HEK293T (cell line): ENCODE measurements at regions not wholly inside any gene's neighbourhood (a gene's known extent, or its start where the extent isn't known, plus 50 kb on each side); places are given as distances from the start of the nearest gene placed in this dataset.

ENCODE experiments used
- CTCF ChIA-PET: fragments of 350-600 bp; formaldehyde crosslinking; extraction: SDS; loops from one replicate; lab custom pipeline; 2021; ENCODE audit warnings: antibody characterized with exemption, inconsistent platforms; lab: Yijun Ruan, JAX
- POLR2A ChIA-PET: fragments of 350-600 bp; formaldehyde crosslinking; extraction: SDS; loops from one replicate; lab custom pipeline; 2020; ENCODE audit warnings: antibody characterized with exemption, inconsistent platforms; lab: Yijun Ruan, JAX
- DNase-seq: peaks from one replicate; pipeline ENCODE4 v3.0.0; 2012; ENCODE audit warnings: mixed read lengths; ENCODE audit errors: extremely low spot score
- ARNT ChIP-seq: fragments of 450-650 bp; IDR thresholded peaks from 2 replicates; pipeline ENCODE4 v1.6.1; 2017; ENCODE audit warnings: mild to moderate bottlenecking
- BHLHE40 ChIP-seq: fragments of 450-650 bp; IDR thresholded peaks from 2 replicates; pipeline ENCODE4 v1.6.1; 2016; ENCODE audit warnings: mild to moderate bottlenecking, moderate library complexity, borderline replicate concordance
- CTBP1 ChIP-seq: fragments of 450-650 bp; IDR thresholded peaks from 2 replicates; pipeline ENCODE4 v1.6.1; 2016; ENCODE audit warnings: borderline replicate concordance
- ELF4 ChIP-seq: fragments of 450-650 bp; IDR thresholded peaks from 2 replicates; pipeline ENCODE4 v1.6.1; 2017; ENCODE audit warnings: antibody characterized with exemption
- FOXA1 ChIP-seq: fragments of 450-650 bp; IDR thresholded peaks from 2 replicates; pipeline ENCODE4 v1.6.1; 2016; ENCODE audit warnings: mild to moderate bottlenecking
- FOXK2 ChIP-seq: fragments of 450-650 bp; IDR thresholded peaks from 2 replicates; pipeline ENCODE4 v1.6.1; 2016; ENCODE audit warnings: mild to moderate bottlenecking
- FOXM1 ChIP-seq: fragments of 450-650 bp; IDR thresholded peaks from 2 replicates; pipeline ENCODE4 v1.6.1; 2017; ENCODE audit warnings: mild to moderate bottlenecking, borderline replicate concordance
- HDGF ChIP-seq: fragments of 450-650 bp; IDR thresholded peaks from 2 replicates; pipeline ENCODE4 v1.6.1; 2017; ENCODE audit warnings: antibody characterized with exemption, borderline replicate concordance
- L3MBTL2 ChIP-seq: fragments of 450-650 bp; conservative IDR thresholded peaks from 2 replicates; pipeline ENCODE4 v1.6.1; 2016; ENCODE audit warnings: mild to moderate bottlenecking
- LEF1 ChIP-seq: fragments of 450-650 bp; IDR thresholded peaks from 2 replicates; pipeline ENCODE4 v1.6.1; 2017; ENCODE audit warnings: mild to moderate bottlenecking, borderline replicate concordance
- NFRKB ChIP-seq: fragments of 450-650 bp; IDR thresholded peaks from 2 replicates; pipeline ENCODE4 v1.6.1; 2016; ENCODE audit warnings: mild to moderate bottlenecking, moderate library complexity
- PKNOX1 ChIP-seq: fragments of 450-650 bp; IDR thresholded peaks from 2 replicates; pipeline ENCODE4 v1.6.1; 2016
- SP1 ChIP-seq: fragments of 450-650 bp; IDR thresholded peaks from 2 replicates; pipeline ENCODE4 v1.6.1; 2017
- SUZ12 ChIP-seq: fragments of 450-650 bp; IDR thresholded peaks from 2 replicates; pipeline ENCODE4 v1.6.1; 2016; ENCODE audit warnings: mild to moderate bottlenecking
- TARDBP ChIP-seq: fragments of 450-650 bp; IDR thresholded peaks from 2 replicates; pipeline ENCODE4 v1.6.1; 2016
- ZNF384 ChIP-seq: fragments of 450-650 bp; IDR thresholded peaks from 2 replicates; pipeline ENCODE4 v1.6.1; 2016

DNA sequence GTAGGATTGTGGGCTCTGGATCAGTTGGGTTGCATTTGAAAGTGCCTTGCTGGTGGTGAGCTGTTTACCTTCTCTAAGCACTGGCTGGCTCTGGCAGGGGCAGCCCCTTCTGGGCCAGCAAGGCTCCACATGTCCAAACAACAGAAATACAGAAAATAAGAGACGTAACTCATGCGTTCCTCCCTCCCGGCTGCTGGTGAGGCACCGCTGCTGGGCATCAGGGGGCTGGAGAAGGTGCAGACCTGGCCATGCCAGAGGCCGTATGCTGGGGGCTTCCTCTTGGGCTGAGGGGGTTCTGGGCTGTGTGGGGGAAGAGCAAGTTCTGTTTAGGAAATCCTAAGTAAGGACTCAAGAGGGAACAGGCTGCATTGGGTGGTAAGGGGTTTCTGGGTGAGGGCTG lies 140.6 kb downstream of the URI1 start:
- ChIA-PET POLR2A (no interaction called here), CTCF (no interaction called here)
- DNase-seq = no peak
- no peak for TF ChIP-seq NFRKB
- no peak for TF ChIP-seq ZNF384
- no peak for TF ChIP-seq ARNT
- no peak for TF ChIP-seq FOXA1
- TF ChIP-seq TARDBP = no peak
- no peak for TF ChIP-seq ELF4
- TF ChIP-seq SP1 = no peak
- no peak for TF ChIP-seq PKNOX1
- TF ChIP-seq LEF1 = no peak
- no peak for TF ChIP-seq SUZ12
- no peak for TF ChIP-seq L3MBTL2
- no peak for TF ChIP-seq HDGF
- no peak for TF ChIP-seq BHLHE40
- TF ChIP-seq FOXK2 = no peak
- TF ChIP-seq CTBP1 = no peak
- TF ChIP-seq FOXM1 = no peak

GRCh38 chr19:30083125-30083681 lies 141.2 kb downstream of the URI1 start:
- ChIA-PET POLR2A (no interaction called here), CTCF (no interaction called here)
- no peak for DNase-seq
- TF ChIP-seq BHLHE40 = no peak
- no peak for TF ChIP-seq FOXK2
- TF ChIP-seq NFRKB = no peak
- TF ChIP-seq ELF4 = no peak
- TF ChIP-seq PKNOX1 = no peak
- peak; percentile 58 for TF ChIP-seq L3MBTL2

- TF ChIP-seq BHLHE40 = no peak
- ChIA-PET CTCF (no interaction called here), POLR2A (no interaction called here)
- DNase-seq = no peak
Measured at GRCh38 chr19:30083701-30084156, 141.7 kb downstream of the URI1 start.

DNA sequence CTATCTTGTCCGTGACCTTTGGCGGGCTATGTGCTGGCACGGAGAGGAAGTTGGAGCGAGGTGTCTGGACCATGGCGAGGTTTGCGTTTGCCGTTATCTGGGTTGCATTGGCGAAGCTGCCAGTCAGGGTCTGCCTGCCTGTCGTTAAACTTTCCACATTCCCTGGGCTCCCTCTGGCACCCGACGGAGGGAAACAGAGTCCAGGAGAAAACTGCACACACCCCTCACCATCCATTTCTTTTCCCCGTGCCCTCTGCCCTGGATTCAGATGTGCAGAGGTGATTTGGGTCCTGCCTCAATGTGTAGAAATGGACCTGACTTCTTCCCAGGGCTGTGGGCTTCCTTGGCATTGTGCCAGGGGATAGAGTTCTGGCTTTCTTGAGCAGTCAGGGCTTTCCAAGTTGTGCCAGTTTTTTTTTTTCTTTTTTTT lies 142.4 kb downstream of the URI1 start:
- CTCF ChIA-PET = no interaction called here
- POLR2A ChIA-PET = no interaction called here
- no peak for TF ChIP-seq HDGF
- no peak for DNase-seq

DNA sequence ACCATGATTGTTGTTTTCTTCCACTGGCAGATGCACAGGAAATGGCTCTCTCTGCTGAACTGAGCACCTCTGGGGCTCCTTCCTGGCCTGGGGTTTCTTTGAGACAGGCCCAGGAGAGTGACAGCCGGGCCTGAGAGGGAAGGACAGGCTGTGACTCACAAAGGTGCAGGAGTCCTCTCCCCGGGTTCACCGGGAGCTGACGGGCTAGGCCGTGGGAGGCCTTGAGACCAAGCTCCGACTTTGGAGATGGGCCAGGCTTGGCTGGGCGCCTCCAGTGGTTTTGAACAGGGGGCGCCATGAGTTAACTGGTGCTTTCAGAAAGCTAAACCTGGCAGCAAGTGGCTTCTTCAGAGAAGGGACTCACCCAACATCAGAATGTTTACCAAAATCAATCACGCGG lies 143.4 kb downstream of the URI1 start:
- TF ChIP-seq SUZ12 (no peak), ELF4 (no peak), HDGF (no peak), FOXA1 (no peak), CTBP1 (no peak), ZNF384 (no peak), FOXK2 (no peak), L3MBTL2 (no peak), PKNOX1 (no peak), TARDBP (no peak), SP1 (no peak), FOXM1 (no peak), ARNT (no peak), NFRKB (no peak)
- ChIA-PET CTCF (interaction anchor here (0.7 to 1.1 kb wide), 2 partner anchors 36 to 259 kb away, joined by 3 read pairs; no protein-coding TSS in a partner anchor), POLR2A (no interaction called here)
- peak; percentile 47 for DNase-seq

- ChIA-PET POLR2A (no interaction called here), CTCF (interaction anchor here (1.1 kb wide), 1 partner anchor 258 kb away, joined by 3 read pairs; no protein-coding TSS in a partner anchor)
- no peak for DNase-seq
- no peak for TF ChIP-seq L3MBTL2
- TF ChIP-seq CTBP1 = no peak
- no peak for TF ChIP-seq FOXK2
- TF ChIP-seq ELF4 = no peak
- TF ChIP-seq SP1 = no peak
- TF ChIP-seq PKNOX1 = peak; percentile 79
- no peak for TF ChIP-seq TARDBP
- TF ChIP-seq FOXA1 = no peak
Measured at GRCh38 chr19:30086220-30086619, 144.2 kb downstream of the URI1 start.
